ENCODE measurements at regions not wholly inside any gene's neighbourhood (a gene's known extent, or its start where the extent isn't known, plus 50 kb on each side); places are given as distances from the start of the nearest gene placed in this dataset.

- TF ChIP-seq CTCF (IDR thresholded peaks at IDR 0.05) = no peak
- TF ChIP-seq ZFX (IDR thresholded peaks at IDR 0.05; ENCODE audit: borderline replicate concordance) = no peak
These were observed 86.7 kb downstream of the EPDR1 start for GRCh38 chr7:38007096-38007495.

Measured in 22Rv1 (cell line).